ENCODE measurements at regions not wholly inside any gene's neighbourhood (a gene's known extent, or its start where the extent isn't known, plus 50 kb on each side); places are given as distances from the start of the nearest gene placed in this dataset.

DNA sequence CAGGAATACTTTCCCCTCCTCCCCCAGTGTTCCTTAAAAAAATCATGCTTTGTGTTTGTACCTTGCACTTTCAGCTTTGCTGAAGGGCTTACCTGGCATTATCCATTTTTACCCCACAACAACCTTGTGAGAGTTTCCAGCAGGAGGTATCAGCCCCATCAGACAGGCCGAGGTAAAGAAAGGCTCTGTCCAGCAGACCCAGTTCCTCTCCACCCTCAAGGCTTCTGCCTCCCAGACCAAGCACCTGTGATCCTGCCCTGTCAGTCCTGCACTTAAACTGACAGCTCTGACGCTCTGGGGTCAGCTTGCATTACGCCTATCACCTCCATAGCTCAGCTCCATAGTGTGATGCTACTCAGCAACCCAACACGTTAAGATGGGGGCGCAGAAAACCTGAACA, 803.1 kb downstream of the UQCRFS1 start:
- 51 to 61% methylated on average over 5 of the region's 5 CpGs for WGBS, 2 donors
- Histone ChIP-seq H3K27ac (no peak overlapping the region), H3K9me3 (no peaks in the 10 kb centered on the region), H3K27me3 (peaks cover 0 to 27% (median 8%) of the 10 kb centered on the region in 7 donors), H3K36me3 (no peaks in the 10 kb centered on the region), H3K4me1 (peaks cover 0 to 4% (median 0%) of the 10 kb centered on the region in 9 donors), H3K4me3 (no peak overlapping the region)
- intact Hi-C loops (cut with DNase I), result no loop called here
- DNase-seq (no peak), ATAC-seq (no peak)
- TF ChIP-seq, protein P1, sequence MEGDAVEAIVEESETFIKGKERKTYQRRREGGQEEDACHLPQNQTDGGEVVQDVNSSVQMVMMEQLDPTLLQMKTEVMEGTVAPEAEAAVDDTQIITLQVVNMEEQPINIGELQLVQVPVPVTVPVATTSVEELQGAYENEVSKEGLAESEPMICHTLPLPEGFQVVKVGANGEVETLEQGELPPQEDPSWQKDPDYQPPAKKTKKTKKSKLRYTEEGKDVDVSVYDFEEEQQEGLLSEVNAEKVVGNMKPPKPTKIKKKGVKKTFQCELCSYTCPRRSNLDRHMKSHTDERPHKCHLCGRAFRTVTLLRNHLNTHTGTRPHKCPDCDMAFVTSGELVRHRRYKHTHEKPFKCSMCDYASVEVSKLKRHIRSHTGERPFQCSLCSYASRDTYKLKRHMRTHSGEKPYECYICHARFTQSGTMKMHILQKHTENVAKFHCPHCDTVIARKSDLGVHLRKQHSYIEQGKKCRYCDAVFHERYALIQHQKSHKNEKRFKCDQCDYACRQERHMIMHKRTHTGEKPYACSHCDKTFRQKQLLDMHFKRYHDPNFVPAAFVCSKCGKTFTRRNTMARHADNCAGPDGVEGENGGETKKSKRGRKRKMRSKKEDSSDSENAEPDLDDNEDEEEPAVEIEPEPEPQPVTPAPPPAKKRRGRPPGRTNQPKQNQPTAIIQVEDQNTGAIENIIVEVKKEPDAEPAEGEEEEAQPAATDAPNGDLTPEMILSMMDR (IDR thresholded peaks at IDR 0.05), result no peak

DNA sequence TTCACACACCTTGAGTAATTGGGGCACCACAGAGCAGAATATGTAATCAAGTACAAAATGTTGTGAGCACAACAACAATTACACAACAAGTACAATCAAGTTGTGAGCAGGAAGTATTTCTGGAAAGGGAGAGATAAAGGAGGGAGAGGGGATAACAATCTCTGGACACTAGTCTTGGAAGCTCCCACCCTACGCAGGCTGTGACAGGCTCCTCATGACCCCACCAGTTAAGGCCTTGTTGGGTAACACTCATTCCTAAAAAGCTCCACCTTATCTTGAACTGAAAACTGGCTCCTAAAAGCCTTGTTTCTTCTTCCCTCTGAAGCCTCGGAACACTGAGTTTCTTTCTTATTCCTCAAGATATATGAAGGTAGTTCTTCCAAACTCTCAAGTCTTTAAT, 806.0 kb downstream of the UQCRFS1 start:
- ATAC-seq, result no peak
- Histone ChIP-seq H3K9me3 (no peaks in the 10 kb centered on the region), H3K27ac (no peak overlapping the region), H3K27me3 (peaks cover 0 to 47% (median 27%) of the 10 kb centered on the region in 7 donors), H3K36me3 (no peaks in the 10 kb centered on the region), H3K4me3 (no peak overlapping the region), H3K4me1 (peaks cover 0 to 4% (median 0%) of the 10 kb centered on the region in 9 donors)
- TF ChIP-seq, protein P1 (IDR thresholded peaks at IDR 0.05), result no peak
- intact Hi-C loops (cut with DNase I), result no loop called here
- DNase-seq, result no peak
- 48 to 55% methylated on average over 2 of the region's 2 CpGs for WGBS, 2 donors

DNA sequence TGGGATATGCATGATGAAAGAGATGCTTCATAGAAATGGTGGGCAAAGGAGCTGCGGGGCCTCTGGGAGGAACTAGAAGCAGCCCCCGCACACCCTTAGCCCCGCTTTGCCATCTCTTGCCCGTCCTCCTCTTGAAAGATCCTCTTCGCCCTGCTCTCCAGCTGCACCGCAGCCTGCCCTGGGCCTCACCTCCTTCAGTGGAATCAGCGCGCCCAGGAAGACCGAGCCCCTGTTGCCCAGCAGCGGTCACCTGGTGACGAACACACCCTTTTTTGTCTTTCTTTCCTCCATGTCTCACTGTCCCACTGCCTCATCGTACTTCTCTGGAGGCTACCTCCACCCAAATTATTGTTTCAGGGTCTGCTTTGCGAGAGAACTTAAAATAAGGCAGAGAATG, 807.6 kb downstream of the UQCRFS1 start:
- no peak for ATAC-seq
- no peaks in the 10 kb centered on the region for H3K36me3 ChIP-seq

DNA sequence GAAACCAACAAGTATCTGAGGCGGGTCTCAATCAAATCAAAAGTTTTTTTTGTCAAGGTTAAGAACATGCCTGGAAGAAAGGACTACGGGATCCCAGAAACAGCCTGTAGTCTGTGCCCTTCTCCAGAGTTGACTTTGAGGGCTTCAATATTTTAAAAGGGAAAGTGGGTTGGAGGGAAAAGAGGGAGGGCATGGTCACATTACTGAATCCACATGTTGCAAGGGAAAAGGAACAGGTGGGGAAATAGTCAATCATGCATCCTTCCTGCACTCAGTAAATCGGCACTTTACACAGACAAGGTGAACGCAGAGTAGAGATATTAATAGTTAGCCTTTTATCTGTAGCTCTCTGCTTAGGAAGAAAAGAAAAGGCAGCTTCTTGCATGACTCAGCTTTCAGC, 808.5 kb downstream of the UQCRFS1 start:
- Histone ChIP-seq H3K27ac (no peak overlapping the region), H3K4me1 (peaks cover 0 to 4% (median 0%) of the 10 kb centered on the region in 9 donors), H3K27me3 (peaks cover 0 to 62% (median 27%) of the 10 kb centered on the region in 7 donors), H3K4me3 (no peak overlapping the region), H3K9me3 (no peaks in the 10 kb centered on the region), H3K36me3 (no peaks in the 10 kb centered on the region)
- WGBS, 2 donors, result 56% methylated on average over 4 of the region's 4 CpGs
- TF ChIP-seq, protein P1 (IDR thresholded peaks at IDR 0.05), result no peak
- ATAC-seq (no peak), DNase-seq (no peak)
- intact Hi-C loops (cut with DNase I), result no loop called here

More for the DNA sequence above, 807.6 kb downstream of the UQCRFS1 start:
- peaks cover 0 to 61% (median 27%) of the 10 kb centered on the region in 7 donors for H3K27me3 ChIP-seq
- no peak overlapping the region for H3K27ac ChIP-seq
- DNase-seq, result no peak
- H3K4me1 ChIP-seq, result peaks cover 0 to 4% (median 0%) of the 10 kb centered on the region in 9 donors
- TF ChIP-seq, protein P1 (IDR thresholded peaks at IDR 0.05), result no peak
- no peak overlapping the region for H3K4me3 ChIP-seq
- 78 to 82% methylated on average over 13 of the region's 13 CpGs for WGBS, 2 donors
- no peaks in the 10 kb centered on the region for H3K9me3 ChIP-seq
- intact Hi-C loops (cut with DNase I), result no loop called here

All from heart right ventricle (tissue), 16 donors.